Stimulated activated CD4-positive, alpha-beta T cell treated with anti-CD3 and anti-CD28 coated beads, TNF-alpha, amount 100 ng/mL, for 4 hours (primary cell): ENCODE measurements at regions not wholly inside any gene's neighbourhood (a gene's known extent, or its start where the extent isn't known, plus 50 kb on each side); places are given as distances from the start of the nearest gene placed in this dataset.
"Not testable (repeated sequence)": the region's sequence is repeated elsewhere in the genome, so short reads cannot be mapped to it uniquely, and the experiment has no call there.

Experiments
- DNase-seq, 3 experiments: peaks; one replicate each; pipeline ENCODE4 v3.0.0-alpha.2; 2020; ENCODE audit warnings: low read depth in 3 of 3

DNA sequence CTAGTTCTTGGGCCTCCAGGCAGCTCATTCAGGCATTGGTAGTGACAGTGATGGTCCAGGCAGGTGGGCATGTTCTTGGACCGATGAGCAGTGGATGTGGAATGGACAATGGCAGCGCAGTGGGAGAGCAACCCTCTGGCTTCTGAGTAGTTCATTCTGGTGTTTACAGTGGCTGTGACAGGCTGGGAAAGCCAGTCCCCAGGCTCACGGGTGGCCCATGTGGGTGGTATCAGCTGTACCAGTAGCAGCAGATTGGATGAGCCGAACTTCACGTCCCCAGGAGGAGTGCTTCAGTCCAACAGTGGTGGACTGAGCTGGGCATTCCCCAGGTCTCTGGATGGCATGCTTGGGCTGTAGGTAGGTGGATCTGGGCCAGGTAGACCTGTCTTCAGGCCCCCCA lies 515.6 kb upstream of the ACO1 start:
- no peak for DNase-seq

DNA sequence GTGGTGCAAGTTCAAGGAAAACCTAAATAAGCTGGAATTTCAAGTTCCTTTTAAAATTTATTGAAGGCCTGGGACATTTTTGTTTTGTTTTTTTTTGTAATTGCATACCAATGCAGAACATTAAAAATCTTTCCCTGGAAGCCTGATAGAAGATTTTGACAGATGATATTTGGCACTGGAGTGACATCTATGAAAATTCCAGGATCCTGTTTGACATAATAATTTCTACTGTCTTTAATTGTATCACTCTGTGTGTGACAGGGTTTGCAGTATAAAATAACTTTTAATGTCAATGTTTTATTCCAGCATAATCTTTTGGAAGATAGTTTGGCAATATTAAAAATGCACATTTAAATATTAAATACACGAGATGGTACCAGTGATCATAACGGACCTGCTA lies 514.2 kb upstream of the ACO1 start:
- no peak for DNase-seq

DNA sequence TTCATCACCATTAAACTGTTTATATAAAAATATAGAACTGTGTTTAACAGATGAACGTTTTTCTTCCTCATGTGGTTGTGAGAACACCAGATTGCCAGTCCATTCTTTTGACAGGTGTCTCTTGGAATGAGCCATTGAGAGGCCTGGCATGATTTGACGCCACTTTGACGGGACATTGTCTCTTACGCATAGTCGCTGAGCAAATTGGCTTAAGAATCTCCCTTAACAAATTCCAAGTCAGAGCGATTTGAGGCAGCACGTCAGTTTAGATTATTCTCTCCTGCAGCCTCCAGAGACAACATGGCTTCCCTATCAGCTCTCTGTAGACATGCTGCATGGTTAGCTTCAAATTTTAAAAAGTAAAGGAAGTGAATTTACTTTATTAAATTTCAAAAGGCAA lies 510.7 kb upstream of the ACO1 start:
- no peak for DNase-seq

DNA sequence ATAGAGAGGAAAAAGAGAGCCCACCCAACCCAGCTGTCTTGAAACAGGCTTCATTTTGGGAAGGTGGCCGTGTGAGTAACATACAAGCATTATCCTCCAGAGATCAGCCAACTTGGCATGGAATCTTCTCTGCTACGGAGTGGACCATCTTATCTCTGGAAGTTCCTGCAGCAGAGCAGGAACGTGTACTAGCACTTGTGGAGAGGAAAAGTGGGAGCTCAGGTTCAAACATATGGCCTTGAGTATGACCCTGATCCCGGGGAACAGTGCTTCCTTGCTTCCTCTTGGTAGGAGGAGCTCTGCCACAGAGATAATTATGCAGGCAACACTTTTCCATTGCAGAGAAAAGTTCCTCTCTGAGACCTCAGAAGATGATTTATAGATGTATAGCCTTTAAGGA lies 490.4 kb upstream of the ACO1 start:
- DNase-seq: no peak

DNA sequence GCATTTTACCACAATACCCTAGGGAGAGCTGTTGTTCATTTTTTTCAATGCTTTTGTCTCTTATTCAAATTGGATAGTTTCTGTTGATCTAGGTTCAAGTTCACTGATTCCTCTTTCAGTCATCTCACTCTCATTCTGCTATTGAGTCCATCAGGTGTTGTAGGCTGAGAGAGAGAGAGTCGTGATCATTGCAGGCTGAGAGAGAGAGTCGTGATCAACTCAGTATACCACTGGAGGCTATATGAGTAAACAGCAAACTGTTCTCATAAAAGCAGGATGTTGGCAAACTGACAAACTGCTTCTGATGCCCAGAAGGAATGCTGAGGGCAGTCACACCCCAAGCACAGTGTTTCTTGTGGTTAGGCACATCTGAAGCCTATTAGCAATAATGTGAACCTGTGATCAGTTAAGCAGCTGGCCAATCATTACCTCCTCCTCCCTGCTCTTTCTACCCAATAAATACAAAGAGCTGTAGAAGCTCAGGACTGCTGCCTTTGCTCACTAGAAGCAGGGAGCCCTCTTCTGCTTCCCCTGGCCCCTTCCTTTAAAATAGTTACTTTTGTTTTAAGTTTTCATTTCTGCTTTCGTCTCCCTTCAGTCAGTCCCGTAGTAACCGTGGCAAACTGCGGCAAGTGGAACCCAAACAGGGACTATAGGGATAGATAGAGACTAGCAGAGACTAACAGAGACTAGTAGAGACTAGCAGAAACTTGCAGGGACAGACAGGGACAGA lies 476.1 kb upstream of the ACO1 start:
- no peak for DNase-seq

DNA sequence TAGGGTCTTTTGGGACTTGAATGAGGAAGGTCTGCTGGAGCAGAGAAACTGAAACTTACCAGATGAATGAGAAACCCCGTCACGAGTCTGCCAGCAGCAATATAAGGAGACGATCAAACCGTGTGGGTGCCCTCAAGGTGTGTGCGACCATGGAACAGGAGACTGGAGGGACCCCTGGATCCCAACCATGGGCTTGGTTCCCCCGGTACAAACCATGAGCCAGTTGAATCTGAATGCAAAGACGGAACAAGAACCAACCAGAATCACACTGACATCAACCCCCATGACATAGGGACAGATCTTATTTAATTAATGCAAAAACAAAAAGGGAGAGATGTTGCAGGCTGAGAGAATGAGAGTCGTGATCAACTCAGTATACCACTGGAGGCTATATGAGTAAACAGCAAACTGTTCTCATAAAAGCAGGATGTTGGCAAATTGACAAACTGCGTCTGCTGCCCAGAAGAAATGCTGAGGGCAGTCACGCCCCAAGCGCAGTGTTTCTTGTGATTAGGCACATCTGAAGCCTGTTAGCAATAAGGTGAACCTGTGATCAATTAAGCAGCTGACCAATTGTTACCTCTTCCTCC lies 475.5 kb upstream of the ACO1 start:
- DNase-seq: no peak

DNA sequence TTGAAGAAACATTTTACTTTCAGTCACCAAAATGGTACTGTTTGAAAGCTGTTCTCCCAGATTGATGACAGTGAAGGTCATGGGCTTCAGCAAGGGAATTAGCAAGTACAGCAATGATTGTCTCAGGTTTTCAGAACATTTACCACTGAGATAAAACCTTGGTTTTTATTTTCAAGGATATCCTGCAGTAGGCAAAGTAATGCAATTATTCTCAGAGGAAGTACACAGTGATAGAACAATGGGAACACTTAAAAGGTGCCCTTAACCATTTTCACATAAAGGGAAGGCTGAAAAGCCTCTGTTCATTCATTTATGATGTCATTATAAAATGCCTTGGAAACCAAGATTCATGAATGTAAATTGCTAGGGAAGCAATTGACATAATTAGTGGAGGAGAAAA lies 471.8 kb upstream of the ACO1 start:
- no peak for DNase-seq

DNA sequence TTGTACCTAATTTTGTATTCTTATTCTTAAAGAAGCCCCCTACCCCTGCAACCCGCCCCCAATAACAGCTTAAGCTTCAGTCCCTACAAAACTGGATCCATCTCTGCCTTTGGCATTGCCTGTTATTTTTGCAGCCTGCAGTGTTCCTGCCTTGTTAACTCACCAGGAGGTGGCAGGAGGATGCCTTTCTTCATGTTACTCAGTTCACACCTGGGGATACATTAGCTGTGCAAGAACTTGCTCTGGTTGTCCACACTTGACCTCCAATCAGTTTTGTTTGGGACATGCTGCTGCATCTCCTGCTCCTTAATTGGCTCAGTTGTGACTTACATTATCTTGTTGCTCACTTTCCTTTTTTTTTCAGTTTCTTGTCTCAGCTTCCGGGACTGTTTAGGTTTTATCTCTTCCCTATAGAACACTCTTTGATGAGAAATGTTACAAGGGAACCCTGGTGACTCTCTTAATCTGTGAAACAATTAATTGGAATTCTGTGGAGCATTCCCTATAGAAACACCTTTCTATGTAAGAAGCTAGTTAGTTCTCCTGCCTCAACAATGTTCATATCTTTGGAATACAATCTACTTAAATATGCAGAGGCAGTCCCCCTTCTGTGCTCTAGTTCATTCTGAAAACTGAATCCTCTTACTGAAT lies 467.7 kb upstream of the ACO1 start:
- no peak for DNase-seq

DNA sequence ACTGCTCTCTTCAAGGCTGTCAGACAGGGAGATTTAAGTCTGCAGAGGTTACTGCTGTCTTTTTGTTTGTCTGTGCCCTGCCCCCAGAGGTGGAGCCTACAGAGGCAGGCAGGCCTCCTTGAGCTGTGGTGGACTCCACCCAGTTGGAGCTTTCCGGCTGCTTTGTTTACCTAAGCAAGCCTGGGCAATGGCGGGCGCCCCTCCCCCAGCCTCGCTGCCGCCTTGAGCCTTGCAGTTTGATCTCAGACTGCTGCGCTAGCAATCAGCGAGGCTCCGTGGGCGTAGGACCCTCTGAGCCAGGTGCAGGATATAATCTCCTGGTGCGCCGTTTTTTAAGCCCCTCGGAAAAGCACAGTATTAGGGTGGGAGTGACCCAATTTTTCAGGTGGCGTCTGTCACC lies 446.7 kb upstream of the ACO1 start:
- DNase-seq: not testable (repeated sequence)

DNA sequence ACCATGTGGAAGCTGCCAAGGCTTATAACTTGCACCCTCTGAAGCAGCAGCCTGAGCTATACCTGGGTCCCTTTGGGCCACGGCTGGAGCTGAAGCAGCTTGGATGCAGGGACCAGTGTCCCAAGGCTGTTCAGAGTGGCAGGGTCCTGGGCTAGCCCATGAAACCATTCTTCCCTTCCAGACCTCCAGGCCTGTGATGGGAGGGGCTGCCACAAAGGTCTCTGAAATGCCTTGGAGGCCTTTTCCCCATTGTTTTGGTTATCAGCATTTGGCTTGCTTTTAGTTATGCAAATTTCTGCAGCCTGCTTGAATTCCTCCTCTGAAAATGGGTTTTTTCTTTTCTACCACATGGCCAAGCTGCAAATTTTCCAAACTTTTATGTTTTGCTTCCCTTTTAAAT lies 433.7 kb upstream of the ACO1 start:
- no peak for DNase-seq

DNA sequence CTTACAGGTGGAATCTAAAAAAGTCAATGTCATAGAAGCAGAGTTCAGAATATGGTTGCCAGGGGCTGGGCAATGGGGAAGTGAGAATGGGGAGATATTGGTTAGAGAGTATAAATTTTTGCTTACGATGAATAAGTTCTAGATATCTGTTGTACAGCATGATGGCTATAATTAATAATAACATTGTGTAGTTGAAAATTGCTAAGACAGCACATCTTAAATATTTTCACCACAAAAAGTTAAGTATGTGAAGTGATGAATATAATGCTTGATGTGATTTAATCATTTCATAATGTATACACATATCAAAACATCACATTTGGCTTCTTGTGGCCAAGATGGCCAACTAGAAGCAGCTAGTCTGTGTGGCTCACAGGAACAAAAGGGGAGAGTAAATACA lies 425.9 kb upstream of the ACO1 start:
- DNase-seq: no peak

DNA sequence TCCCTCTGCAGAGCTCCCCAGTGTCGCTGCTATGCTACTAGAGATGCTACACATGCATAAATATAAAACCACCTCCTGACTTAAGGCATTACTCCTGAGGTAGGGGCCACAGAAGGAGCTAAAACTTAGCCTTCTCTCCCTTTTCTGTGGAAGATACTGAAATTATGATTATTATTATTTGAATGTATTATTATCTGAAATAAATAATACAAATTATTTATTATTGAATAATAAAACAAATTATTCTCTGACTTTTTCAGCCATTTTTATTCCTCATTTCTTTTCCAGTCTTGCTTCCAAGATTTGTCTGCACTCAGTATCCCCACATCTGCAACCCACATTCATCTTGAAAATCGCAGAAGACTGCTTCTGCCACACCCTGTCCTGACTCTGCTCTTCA lies 414.9 kb upstream of the ACO1 start:
- DNase-seq: no peak

DNA sequence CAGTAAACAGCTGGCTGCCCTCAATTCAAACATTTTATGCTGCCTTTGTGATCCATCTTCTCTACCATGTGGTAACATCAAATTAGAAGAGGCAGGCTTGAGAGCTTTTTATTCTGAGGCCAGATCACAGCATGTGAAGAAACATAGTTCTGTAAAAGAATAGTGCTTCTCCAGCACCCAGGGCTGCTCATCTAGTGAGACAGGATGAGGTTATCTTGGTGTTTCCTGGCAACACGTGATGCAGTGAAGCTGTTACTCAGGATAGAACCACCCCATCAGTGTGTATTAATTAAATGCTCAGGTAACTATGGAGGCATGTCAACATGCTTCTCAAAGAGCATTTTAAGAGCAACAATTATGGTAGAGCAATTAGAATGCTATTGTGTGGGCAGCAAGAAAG lies 400.5 kb upstream of the ACO1 start:
- DNase-seq: no peak

DNA sequence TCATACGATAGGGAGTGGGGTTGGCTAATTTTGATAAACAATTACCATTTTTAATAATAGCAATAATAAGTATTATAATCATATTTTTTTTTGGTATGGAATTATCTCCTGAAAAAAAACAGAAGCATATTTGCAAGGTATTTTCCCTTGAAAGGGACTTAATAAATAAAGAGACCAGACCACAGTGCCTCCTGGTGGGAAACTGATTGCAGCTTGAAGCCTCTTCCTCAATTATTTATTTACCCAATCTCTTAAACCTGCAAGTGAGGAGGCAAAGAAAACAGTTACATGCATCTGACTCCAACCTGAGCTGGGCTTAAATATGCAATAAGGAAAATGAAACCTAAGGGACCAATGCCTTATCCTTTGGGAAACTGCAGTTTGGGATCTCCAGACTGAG lies 388.1 kb upstream of the ACO1 start:
- no peak for DNase-seq

DNA sequence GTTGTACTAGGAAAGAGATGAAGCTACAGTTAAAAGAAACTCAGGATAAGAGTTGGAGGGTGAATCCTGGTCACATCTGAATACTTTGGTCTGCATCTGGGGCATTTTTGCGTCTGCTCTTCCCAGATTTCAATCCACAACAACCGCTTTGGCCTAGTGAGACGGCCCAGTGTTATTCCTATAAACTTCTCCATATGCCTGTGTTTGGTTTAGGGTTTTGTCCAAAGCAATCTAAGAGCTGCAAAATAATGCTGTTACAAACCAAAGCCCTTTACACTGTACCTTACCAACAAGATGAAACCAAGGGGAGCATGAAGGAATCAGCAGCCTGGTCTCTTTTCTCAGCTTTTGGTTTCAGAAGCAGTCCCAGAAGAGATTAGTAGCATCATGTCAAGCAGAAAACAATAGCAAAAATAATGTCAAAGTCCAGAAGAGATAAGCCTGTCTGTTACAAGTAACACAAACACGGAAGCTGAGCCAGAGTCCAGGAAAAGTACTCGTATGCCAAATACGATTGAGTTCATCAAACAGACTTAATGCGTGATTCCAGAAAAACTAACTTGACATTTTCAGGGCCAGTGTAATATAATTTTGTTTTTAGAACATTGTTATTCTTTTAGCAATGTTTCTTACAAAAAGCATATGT lies 379.9 kb upstream of the ACO1 start:
- DNase-seq: no peak

DNA sequence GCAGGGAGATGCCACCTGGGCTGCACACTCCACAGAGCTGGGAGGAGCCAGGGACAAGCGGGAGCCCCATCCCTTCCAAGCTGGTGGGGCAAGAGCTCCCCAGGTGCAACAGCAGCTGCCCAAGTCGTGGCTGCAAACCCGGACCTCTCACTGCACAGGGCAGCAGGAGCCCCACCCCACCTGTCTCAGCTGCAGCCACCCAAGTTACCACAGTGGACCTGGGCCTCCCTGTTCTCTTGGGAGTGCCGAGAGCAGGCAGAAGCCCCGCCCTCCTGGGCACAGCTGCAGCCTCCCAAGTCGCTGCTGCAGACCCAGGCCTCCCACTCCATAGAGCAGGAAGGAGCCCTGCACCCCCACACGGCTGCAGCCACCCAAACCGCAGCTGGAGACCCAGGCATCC lies 374.1 kb upstream of the ACO1 start:
- no peak for DNase-seq

DNA sequence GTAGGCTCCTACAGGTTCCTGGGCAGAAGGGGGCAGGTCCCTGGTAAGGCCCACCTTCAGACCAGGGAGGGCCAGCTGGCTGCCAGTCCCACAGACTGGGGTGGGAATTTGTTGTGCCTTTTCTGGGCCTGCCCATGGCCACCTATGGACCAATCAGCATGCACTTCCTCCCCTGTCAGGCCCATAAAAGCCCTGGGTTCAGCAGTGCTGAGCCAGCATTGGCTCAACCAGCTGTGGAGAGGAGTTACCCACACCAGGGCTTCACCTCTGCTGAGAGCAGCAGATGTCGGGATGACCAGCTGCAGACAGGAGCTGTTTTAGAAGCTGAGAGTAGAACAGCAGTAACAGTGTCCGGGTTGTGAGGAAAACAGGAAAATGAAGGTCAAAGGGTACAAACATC lies 373.4 kb upstream of the ACO1 start:
- DNase-seq: no peak

DNA sequence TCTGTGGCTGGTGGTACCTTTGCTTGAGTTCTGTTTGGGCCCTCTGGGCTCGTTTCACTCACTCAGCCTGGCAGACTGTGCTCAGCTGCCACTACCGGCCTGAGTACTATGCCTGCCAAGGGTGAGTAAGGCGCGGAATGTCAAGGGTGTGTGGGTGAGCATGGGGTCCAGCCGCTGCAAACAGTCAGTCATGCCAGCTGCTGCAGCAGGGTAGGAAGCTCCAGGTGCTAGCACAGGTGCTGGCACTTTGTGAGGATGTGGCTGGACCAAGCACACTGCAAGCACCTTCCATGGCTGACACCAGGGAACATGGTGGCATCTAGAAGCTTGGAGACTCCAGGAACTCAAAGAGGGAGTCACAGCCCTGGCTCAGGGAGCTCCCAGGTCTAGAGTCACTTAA lies 368.6 kb upstream of the ACO1 start:
- no peak for DNase-seq

DNA sequence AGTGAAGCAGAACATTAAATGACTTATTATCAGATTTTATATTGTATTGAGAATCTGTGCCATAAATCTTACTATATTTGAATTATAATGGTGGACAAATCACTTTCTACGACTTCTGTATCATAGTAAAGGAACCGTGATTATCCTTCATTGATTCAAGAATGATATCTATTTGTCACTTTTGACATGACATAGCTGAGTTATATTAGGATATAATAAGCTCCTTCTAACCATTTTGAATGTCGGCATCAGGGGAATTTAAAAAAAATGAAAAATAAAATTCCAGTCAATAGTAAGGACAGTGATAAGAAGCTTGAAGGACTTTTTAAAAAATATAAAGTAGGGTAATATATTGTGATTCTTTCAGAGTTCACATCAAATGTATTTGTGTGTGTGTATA lies 338.9 kb upstream of the ACO1 start:
- no peak for DNase-seq

DNA sequence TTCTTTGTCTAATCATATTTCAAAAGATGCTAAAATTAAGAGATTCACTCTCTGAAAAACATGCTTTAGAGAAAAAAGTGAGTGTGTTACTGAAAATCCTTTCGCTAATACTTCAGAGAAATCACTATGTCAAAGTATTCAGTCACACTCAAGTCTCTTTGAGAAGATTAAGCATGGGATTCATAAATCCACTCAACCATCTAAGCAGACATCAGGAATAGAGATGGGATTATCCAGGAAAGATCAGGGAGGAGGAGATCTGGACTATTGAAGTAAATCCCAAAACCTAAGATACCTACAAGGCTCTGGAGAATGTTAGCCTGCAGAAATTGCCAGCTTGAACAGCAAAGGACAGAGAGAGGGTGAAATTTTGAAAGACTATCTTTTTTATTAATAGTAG lies 317.2 kb upstream of the ACO1 start:
- DNase-seq: no peak

DNA sequence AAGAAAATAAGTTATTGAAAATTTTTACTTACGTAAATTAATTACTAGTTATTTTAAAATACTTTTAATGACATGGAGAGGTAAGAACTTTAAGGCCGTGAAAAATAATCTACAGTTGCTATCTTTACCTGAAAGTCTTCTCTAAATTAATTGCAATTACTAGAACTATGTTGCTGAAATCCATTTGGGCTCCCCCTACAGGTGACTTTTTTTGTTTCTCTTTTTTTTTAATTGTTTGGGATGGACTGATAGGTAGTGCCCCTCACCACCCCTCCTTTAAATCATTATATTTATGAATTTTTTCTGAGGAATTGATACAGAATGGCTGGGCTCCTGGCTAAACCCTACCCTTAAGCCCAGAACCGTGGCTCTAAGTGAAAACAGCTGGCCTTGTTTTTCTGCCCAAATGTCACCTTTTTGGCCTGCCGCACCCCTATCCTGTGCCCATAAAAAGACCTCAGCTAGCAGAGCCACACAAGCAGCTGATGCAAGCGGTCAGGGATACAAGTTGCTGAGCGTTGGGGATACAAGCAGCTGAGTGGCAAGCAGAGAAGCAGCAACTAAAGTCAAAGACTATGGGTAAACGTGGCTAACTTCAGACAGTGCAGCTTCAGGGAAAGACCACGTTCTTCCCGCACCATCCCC lies 315.2 kb upstream of the ACO1 start:
- no peak for DNase-seq

DNA sequence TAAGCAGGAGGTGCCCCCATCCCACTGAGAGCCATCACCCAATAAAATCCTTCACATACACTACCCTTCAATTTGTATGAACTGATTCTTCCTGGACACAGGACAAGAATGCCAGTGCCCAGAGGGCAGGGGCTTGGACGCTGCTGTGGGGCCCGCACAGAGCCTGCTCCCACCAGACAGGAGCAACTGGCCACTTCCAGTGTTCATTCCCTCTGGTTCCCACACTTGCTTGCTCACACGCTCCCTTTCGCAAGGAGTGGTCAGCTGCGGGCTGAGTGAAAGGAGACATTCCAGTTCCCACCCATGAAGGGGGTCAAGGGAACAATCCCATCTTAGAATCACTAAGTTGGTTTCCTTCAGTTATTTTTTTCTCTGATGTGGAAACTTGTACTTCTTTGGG lies 314.5 kb upstream of the ACO1 start:
- no peak for DNase-seq

DNA sequence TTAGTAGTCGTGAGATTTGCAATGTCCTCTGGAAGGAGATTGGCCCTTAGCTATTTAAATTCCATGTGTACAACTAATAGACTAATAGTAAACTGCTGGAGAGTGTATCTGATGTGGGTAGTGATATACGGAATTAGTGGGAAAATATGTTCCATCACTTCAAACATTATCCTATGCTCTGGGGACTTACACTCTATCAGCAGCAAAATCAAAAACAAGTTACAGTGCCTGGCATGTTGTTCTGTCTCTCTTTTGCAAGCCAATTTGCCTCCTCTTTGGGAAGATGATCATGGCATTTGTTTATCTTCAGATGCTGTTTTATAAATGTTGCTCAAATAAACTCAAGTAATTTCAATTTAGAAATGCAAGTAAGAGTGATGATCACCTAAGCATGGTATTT lies 311.9 kb upstream of the ACO1 start:
- no peak for DNase-seq
